ENCODE measurements at regions not wholly inside any gene's neighbourhood (a gene's known extent, or its start where the extent isn't known, plus 50 kb on each side); places are given as distances from the start of the nearest gene placed in this dataset.

DNA sequence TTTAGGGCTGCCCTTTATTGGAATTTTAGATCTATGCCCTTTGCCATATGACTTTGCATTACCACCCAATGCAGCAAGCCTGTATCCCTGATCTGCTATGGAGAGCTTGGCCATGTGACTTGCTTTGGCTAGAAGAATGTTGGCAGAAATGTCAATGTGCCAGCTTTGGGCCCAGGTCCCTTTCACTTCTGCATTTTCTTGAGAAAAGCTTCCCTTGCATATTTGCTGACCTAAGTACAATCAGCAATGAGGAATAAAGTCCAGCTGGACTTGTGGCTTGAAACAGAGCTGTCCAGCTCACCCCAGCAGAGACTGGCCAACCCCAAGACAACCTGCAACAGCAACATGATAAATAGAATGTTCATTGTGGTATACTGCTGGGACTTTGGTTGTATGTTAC lies 135.9 kb downstream of the PAH start:
- DNase-seq (ENCODE audit: low read depth): no peak

DNA sequence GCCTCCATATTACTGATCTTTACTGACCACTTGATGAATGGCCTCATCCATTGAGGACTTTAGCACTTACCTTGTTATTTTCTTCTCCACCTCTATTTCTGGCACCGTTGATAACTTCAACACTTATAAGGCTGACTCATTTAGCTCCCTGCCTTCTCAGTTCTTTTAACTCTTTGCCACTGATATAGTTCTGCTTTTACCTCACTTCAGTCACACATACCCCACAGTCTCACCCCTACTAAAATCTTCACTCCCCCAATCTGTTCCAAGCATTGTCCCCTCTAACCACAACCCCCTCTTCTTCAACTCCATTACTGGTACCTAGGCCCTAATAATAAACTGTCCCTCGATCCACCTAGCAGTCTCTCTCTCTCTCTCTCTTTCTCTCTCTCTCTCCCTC lies 141.0 kb downstream of the PAH start:
- no peak for DNase-seq (ENCODE audit: low read depth)

DNA sequence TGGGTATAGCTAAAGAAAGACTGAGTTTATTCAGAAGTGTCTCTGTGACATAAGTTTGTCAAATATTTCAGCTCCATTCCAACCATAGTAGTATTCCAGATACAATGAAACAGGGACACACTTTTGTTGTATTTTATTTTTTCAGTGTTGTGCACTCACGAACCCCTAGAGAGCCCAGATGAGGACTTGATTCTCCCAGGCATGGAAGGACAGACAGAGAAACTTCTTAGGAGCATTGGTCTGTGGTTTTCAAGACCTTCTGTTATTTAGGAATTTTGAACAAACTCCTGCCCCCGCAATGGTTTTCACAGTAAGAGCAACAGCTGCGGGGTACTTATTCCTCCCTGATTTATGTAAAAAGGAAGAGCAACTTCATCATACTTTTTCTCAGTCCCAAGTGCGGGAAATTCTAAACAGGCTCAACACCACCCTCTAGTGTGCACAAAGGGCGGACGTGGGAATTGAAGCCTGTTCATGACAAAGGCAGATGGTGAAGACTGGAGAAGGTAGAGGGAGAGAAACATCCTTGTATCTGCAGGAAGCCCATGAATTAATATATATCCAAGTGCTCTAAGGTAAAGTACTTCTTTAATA lies 147.6 kb downstream of the PAH start:
- DNase-seq (ENCODE audit: low read depth): peak; percentile 59

DNA sequence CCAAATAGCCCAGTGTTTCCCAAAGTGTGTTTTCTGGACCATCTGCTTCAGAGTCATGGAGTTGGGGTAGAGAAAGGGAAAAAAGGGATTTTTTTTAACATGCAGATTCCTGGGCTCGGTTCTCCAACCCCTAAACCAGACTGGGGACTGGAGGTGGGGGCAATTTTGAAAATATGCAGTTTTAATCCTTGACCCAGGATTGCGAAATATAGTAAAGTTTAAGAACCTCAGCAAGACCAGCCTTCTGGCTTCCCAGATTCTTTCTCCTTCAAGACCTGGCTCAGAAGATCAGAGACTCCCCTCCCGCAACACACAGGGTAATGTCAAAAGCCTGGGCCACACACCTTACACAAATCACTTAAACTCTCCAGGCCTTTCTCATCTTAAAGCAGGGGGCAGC lies 150.1 kb downstream of the PAH start:
- DNase-seq (ENCODE audit: low read depth): no peak

DNA sequence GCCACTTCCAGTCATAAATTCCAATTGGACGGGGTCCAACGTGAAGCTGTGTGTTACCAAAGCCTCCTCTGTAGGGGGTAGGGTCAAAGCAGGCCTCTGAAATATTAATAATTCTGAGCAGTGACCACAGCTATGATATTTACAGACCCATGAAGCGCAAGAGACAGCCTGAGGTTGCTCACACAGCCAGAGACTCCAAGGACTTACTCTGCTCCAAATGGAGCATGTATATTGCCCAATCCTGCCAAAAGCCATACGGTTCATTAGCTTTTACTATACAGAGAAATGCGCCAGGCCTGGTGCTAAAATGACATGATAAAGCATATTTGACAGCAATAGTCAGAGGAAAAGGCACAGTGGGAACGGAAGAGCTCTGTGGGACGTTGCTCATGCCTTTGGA lies 151.3 kb downstream of the PAH start:
- DNase-seq (ENCODE audit: low read depth): no peak

DNA sequence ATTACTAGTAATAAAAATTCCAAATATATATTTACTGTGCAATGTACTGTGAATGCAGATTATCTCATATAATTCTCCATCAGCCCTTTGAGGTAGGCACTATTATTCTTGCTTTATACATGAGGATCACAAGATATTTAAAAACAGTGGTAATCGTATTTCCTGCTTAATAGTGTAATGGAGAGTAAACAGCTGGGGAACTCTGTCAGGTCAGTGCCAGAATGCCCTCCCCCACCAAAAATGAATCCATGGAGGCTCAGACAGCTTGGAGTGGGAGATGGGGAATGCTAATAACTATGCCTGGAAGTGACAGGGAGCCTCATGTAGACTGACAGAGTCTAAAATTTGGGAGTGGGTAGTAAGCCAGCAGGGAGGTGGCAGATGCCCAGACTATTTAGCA lies 153.6 kb downstream of the PAH start:
- DNase-seq (ENCODE audit: low read depth): no peak

DNA sequence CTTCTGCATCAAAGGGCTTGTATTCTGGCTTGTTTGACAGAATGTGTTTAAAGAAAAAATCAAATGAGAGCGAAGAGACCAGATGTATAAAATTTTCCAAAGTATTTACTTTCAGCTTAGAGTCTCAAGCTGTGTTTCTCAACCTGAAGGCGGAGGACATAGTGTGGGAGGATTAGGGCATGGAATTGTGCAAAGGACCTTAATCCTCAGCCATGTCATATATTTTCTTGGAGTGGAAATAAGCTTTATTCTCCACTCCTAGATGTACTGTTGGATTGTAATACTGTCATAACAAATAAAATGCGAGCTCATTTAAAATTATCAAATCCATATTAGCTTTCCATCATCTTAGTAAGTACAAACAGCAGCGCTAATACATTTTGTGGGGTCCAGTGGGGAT lies 154.0 kb downstream of the PAH start:
- no peak for DNase-seq (ENCODE audit: low read depth)

DNA sequence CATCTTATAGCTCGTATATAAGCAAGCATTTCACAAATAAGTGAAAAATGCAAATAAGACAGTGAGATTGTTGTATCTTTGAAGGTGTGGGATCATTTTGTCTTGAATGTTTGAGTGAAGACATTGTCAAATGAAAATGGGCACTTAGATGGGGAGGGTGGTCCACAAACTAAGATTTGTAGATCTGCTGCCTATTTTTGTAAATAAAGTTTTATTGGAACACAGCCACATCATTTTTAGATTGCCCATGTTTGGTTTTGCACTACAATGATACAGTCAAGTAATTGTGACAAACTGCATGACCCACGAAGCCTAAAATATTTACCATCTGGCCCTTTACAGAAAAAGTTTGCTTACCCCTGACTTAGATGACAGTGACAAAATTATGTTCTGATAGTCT lies 156.7 kb downstream of the PAH start:
- DNase-seq (ENCODE audit: low read depth): no peak

DNA sequence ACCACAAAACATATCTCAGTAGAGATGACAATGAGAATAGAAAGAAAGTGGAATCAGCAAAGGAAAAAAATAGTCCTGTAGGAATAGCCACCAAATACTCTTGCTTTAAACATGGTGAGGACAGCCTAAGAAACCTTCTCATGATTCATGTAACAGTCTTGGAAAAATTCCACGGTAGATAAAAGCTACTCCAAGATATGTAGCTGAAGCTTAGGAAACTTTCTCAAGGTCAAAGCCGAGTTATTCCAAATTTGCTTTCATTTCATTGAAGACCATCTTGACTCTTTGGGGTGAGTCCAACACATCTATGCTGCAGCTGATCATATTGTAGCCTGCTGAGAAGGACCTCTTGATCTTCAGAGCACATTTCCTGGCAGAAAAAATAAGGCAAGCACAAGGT lies 157.6 kb downstream of the PAH start:
- no peak for DNase-seq (ENCODE audit: low read depth)

DNA sequence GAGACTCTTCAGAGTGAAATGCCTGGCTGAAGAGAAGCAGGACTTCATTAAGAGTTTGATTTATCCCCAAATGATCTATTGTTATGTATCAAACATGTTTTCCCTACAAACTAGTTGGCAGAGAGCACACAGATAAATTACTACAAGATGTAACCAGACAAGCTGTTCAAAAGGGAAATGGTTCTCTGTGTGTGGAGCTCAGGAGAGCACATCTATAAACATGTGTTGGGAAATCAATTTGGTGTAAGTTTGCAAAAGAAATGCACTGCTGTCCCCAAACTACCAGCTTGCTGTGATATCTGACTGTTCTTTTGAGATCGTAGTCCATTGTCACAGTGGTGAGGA lies 159.2 kb downstream of the PAH start:
- no peak for DNase-seq (ENCODE audit: low read depth)

DNA sequence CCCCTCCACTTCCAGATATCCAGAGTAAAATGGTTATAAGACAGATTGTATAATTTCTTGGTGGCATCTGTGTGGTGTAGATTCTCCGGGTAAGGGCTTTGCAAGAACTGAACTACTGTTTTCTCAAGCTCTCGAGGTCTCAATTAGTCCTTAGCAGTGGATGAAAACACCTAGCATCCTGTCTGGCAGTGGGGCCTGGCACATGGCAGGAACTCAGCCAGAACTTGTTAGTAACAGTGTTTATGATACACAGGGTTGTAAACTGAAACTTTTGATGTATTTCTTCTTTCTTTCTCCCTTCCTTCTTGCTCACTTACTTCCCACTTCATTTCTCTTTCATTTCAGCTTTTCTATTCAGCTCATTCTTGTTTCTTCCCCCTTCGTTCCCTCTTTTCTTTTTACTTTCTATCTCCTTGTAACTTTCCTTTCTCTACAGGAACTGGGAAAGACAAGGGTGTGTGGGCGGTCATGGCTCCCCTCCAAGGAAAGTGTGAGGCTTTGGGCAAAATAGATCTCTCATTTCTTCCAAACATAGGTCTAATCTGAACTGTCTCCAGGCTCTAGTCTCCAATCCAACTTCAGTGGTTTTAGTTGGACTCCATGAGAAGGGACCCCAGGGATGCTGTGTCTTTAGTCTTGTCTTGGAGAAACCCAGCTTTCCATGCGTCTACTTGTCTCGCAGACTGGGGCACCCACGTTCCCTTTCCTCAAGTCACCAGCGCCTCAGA lies 159.7 kb downstream of the PAH start:
- peak; percentile 47 for DNase-seq (ENCODE audit: low read depth)

DNA sequence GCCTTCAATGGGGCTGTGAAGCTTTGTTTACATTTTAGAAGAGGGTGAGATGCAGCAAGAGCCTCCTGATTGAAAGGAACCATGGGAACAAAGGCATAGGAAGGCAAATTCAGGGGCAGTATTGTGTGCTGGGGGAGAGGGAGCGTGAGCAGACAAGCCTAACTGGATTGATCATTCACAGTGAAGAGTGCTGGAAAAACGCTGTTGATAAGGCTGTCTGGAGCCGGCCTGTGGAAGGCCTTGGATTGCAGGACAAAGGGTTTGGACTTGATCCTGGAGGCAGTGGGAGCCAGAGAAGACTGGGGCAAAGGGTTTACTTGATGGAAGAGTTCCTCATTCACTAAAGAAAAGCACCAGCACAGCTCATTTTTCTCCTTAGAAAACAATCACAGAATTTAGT lies 160.5 kb downstream of the PAH start:
- peak; percentile 10 for DNase-seq (ENCODE audit: low read depth)

DNA sequence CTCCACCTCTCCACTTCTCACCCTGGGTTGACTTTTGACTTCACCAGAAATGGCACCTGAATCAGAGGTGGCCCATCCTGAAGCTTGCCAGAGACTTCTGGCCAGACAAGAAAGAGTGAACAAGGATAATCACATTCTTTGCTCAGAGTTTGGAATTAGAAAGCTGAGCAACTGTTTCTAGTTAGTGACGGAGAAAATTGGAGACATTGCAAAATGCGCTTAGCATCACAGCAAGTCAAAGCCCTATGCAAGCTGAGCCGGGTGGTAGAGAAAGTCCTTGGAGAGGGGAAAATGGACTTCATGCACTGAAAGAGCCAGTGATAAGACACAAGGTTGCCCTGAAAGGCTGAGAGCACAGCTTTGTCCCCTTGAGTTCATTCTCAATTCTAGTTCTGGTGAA lies 161.8 kb downstream of the PAH start:
- no peak for DNase-seq (ENCODE audit: low read depth)

DNA sequence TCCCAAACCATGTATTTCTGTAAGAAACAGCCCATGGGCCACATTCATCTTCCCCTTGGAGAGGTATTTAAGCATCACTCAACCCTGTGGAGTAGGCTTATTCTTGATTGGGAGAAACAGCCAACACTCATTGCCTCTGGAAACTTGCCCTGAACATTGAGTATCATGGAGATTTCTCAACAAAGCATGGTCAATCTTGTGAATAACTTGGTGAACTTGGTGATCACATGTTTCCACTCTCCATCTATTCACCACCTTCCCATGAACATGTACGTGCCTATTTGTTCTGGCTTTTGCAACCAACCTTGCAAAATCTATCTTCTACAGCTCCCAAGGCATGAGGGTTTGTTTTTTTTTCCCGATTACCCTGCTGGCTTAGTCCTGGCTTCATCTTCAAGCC lies 163.2 kb downstream of the PAH start:
- peak; percentile 35 for DNase-seq (ENCODE audit: low read depth)

DNA sequence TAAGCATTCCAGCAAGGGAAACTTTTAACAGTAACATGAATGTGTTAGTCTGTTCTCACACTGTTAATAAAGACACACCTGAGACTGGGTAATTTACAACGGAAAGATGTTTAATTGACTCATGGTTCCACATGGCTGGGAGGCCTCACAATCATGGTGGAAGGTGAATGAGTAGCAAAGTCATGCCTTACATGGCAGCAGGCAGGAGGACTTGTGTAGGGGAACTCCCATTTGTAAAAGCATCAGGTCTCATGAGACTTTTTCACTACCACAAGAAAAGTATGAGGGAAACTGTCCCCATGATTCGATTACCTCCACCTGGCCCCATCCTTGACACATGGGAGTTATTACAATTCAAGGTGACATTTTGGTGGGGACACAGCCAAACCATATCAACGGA lies 168.3 kb downstream of the PAH start:
- no peak for DNase-seq (ENCODE audit: low read depth)

DNA sequence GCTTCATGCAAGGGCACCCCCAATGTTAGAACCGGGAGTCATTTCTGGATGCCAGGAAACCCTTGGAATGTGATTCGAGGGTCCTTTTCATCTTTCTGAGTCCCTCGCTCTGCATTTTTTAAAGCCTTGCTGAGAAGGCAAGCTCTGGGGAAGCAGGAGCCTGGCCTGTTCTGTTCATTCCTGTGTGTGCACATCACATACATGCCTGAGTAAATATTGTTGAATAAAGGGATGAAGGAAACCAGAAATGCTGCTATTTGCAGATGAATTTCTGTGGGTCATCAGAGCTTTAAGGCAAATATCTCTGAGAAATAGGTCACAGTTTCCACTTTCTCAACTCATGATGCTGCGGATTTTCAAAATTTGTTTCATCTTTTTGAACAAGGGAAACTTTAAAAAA lies 170.1 kb downstream of the PAH start:
- DNase-seq (ENCODE audit: low read depth): no peak

DNA sequence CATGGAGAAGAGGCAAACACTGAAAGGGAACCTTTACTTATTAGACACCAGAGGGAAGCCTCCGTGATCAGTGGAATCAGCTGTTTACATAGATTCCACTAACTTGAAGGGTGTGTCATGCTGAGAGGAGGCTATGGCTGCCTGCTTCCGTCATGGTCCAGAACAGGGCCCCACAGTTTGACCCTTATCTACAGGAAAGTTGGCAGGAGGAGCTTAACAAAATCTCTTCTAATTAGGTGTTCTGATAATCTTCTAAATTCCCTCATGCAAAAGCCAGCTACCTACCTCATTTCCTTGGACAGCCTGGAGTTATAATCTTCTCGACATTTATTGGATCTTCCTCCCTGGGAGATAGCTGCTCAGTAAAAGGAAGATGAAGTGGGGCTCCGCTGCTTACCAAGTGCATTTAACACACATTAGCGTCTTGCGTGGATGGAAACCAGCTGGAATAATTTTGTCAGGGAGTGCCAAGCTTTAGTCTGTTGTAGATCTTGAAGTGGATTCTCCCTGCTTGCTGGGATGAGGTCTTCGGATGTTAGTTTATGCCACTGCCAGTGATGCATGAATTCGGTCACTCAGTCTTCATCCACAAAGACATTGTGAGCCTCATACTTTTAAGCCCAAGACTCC lies 171.0 kb downstream of the PAH start:
- DNase-seq (ENCODE audit: low read depth): no peak

DNA sequence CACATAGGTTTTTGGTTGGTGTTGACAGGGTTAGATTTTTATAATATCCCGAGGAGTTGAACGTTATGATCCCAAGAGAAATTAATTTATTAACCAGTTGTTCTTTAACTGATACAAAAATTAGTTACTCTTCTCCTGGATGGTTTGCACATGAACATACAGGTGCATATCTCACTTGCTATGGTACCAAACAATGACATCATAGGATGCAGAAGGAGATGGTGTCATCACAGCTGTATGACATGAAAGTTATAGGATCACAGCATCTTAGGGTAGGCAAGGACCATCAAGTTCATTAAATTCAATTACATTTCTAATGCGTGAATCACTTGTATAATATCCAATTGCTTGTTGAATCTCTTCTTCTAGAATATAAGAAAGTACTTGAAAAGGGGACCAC lies 175.8 kb downstream of the PAH start:
- DNase-seq (ENCODE audit: low read depth): no peak

DNA sequence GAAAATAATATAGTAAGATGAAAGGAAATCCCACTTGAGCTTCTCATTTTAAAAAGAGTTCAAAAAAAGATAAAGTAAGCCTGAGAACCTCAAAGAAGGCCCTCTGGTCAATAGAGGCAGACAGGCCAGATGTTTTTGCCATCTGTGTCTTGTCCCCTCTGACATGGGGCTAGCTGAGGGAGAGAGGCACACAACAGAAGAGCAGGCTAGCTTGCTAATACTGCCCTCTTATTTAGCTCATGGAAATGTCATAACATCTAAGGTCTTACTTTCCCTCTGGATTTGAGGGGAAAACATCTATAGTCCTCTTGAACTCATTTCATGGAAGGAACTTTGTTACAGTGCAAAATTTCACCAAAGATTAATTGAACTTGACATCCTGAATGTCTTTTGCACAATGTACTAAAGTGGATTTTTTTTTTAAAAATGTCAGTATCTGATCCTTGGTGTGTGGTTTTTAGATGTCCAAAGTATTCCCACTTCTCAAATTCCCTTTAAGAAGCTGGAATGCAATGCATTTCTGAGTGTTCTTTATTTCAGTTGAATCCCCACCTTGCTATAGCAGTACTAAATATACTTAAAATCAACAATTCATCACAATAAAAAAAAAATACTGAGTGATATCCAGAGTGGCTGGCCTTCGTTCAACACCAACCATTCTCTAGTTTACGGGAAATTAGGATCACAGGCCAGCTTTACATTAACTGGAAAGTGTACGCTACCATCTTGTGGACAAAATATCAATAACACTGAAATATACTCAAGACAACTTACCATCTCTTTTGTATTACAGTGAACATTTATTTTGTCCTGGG lies 176.7 kb downstream of the PAH start:
- DNase-seq (ENCODE audit: low read depth): peak; percentile 50

DNA sequence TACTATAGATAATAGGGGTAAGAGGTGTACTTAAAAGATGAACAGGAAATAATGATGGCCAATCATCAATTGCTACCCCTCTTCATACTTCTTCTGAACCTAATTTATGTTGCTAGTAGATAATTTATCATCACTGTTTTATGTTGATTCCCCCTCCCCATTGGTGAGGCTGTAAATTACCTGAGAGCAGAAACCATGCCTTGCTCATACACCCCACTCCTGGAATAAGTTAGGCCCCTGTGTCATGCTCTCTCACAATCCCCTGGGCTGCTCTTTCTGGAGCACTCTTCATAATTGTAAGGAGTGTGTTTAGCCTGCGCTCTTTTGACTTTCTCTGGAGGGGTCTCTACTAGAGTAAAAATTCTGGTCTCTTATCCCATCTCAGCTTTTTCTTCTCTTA lies 180.7 kb downstream of the PAH start:
- DNase-seq (ENCODE audit: low read depth): no peak

DNA sequence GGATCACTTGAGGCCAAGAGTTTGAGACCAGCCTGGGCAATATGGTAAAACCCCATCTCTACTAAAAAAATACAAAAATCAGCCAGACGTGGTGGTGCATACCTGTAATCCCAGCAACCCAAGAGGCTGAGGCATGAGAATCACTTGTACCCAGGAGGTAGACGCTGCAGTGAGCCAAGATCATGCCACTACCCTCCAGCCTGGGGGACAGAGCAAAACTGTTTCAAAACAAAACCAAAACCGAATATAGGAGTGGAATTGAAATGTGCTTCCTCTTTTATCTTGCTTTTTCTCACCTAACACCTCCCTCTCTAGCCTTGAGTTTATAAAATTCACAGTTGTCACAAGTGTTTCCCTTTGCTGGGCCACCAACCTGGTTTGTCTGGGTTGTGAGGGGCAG lies 181.9 kb downstream of the PAH start:
- no peak for DNase-seq (ENCODE audit: low read depth)

DNA sequence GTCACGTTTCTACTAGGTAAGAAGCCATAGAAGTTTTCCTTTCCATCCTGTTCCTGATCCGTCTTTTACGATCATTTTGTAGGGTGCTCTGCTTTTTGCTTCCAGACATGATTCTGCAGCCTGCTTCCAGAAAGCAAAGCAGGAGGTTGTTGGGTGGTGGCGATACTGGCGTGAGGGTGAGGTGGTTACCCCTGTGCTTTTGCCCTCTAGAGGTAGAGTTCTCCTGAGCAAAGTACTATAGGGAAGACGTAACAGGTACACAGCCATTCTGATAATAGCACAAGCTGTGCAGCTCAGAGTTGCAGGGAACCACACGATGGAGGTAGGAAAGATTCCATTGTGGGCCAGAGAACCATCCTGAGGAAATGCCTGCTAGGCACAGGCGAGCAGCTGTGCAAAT lies 186.0 kb downstream of the PAH start:
- no peak for DNase-seq (ENCODE audit: low read depth)
